ENCODE measurements at regions not wholly inside any gene's neighbourhood (a gene's known extent, or its start where the extent isn't known, plus 50 kb on each side); places are given as distances from the start of the nearest gene placed in this dataset.

- TF ChIP-seq EZH2 (IDR thresholded peaks at IDR 0.05; ENCODE audit: borderline replicate concordance, low read depth, low read length, severe bottlenecking) (no peak), CTCF (IDR thresholded peaks at IDR 0.05; ENCODE audit: borderline replicate concordance, extremely low read depth, low read length, poor library complexity, severe bottlenecking) (no peak)
These were observed 78.5 kb downstream of the C9orf152 start for GRCh38 chr9:110129425-110129824.

Data from DND-41 (cell line).